ENCODE measurements at regions not wholly inside any gene's neighbourhood (a gene's known extent, or its start where the extent isn't known, plus 50 kb on each side); places are given as distances from the start of the nearest gene placed in this dataset.

GRCh38 chr13:50071379-50071778, 56.1 kb downstream of the KCNRG start:
- peak overlapping the region; percentile 23 for H3K4me3 ChIP-seq (replicated peaks; ENCODE audit: low read depth, low read length)
- no peak for TF ChIP-seq CTCF (IDR thresholded peaks at IDR 0.05; ENCODE audit: low read length, missing control alignments)
- no peak for DNase-seq (ENCODE audit: low read depth)

- no peak for DNase-seq (ENCODE audit: low read depth)
- no peak overlapping the region for H3K4me3 ChIP-seq (replicated peaks; ENCODE audit: low read depth, low read length)
- no peak for TF ChIP-seq CTCF (IDR thresholded peaks at IDR 0.05; ENCODE audit: low read length, missing control alignments)
Observed at GRCh38 chr13:50072676-50073075, 57.4 kb downstream of the KCNRG start.

GRCh38 chr13:50073340-50073739, 58.1 kb downstream of the KCNRG start:
- no peak for DNase-seq (ENCODE audit: low read depth)
- H3K4me3 ChIP-seq (replicated peaks; ENCODE audit: low read depth, low read length), result no peak overlapping the region
- TF ChIP-seq CTCF (IDR thresholded peaks at IDR 0.05; ENCODE audit: low read length, missing control alignments), result no peak

- no peak overlapping the region for H3K4me3 ChIP-seq (replicated peaks; ENCODE audit: low read depth, low read length)
- TF ChIP-seq CTCF (IDR thresholded peaks at IDR 0.05; ENCODE audit: low read length, missing control alignments), result no peak
- DNase-seq (ENCODE audit: low read depth), result no peak
Observed at GRCh38 chr13:50074843-50075242, 59.6 kb downstream of the KCNRG start.

GRCh38 chr13:50075619-50076097, 60.4 kb downstream of the KCNRG start:
- DNase-seq (ENCODE audit: low read depth), result no peak
- no peak for TF ChIP-seq CTCF (IDR thresholded peaks at IDR 0.05; ENCODE audit: low read length, missing control alignments)
- no peak overlapping the region for H3K4me3 ChIP-seq (replicated peaks; ENCODE audit: low read depth, low read length)

GRCh38 chr13:50077431-50077830, 62.2 kb downstream of the KCNRG start:
- no peak for TF ChIP-seq CTCF (IDR thresholded peaks at IDR 0.05; ENCODE audit: low read length, missing control alignments)
- no peak for DNase-seq (ENCODE audit: low read depth)
- no peak overlapping the region for H3K4me3 ChIP-seq (replicated peaks; ENCODE audit: low read depth, low read length)

GRCh38 chr13:50078231-50078894, 63.1 kb downstream of the KCNRG start:
- no peak for TF ChIP-seq CTCF (IDR thresholded peaks at IDR 0.05; ENCODE audit: low read length, missing control alignments)
- peak overlapping the region; percentile 88 for H3K4me3 ChIP-seq (replicated peaks; ENCODE audit: low read depth, low read length)
- DNase-seq (ENCODE audit: low read depth), result no peak

All from fibroblast of pulmonary artery (primary cell).